Head of caudate nucleus (tissue), 42 donors: ENCODE measurements at regions not wholly inside any gene's neighbourhood (a gene's known extent, or its start where the extent isn't known, plus 50 kb on each side); places are given as distances from the start of the nearest gene placed in this dataset.
"Not testable (repeated sequence)": the region's sequence is repeated elsewhere in the genome, so short reads cannot be mapped to it uniquely, and the experiment has no call there.

Experiments used
- DNase-seq, 42 donors: peaks; one replicate each; pipeline versions ENCODE4 v3.0.0 to v3.0.0-alpha.2; 2020 to 2021; ENCODE audit warnings: mixed read lengths in 7 of 42
- intact Hi-C: fragments of 100-400 bp; cut with DNase I; formaldehyde crosslinking; loops from one replicate; pipeline ENCODE4 v1.15.0; 2022

DNA sequence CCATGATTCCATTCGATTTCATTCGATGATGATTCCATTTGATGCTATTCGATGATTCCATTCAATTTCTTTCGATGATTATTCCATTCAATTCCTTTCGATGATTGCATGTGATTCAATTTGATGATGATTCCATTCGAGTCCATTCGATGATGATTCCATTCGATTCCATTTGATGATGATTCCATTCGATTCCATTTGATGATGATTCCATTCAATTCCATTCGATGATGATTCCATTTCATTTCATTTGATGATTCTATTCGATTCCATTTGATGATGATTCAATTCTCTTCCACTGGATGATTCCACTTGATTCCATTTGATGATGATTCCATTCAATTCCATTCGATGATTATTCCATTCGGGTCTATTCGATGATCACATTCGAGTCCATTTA is 1094.1 kb downstream of the RPIA start:
- intact Hi-C loops, DNase-seq: not testable (repeated sequence)

DNA sequence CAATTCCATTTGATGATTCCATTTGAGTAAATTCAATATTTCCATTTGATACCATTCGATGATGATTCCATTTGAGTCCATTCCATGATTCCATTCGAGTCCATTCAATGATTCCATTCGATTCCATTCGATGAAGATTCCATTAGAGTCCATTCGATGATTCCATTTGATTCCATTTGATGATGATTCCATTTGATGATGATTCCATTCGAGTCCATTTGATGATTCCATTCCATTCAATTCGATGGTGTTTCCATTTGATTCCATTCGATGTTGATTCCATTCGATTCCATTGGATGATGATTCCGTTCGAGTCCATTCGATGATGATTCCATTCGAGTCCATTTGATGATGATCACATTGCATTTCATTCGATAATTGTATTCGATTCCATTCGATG is 1095.2 kb downstream of the RPIA start:
- intact Hi-C loops, result not testable (repeated sequence)

DNA sequence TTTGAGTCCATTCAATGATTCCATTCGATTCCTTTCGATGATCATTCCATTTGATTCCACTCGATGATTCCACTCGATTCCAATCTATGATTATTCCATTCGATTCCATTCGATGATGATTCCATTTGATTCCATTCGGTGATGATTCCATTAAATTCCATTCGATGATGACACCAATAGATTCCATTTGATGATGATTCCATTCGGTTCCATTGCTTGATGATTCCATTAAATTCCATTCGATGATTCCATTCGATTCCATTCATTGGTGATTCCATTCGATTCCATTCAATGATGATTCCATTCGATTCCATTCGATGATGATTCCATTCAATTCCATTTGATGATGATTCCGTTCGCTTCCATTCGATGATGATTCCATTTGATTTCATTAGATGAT is 1104.1 kb downstream of the RPIA start:
- DNase-seq, intact Hi-C loops: not testable (repeated sequence)

More for the DNA sequence above, 1095.2 kb downstream of the RPIA start:
- DNase-seq, result not testable (repeated sequence)

DNA sequence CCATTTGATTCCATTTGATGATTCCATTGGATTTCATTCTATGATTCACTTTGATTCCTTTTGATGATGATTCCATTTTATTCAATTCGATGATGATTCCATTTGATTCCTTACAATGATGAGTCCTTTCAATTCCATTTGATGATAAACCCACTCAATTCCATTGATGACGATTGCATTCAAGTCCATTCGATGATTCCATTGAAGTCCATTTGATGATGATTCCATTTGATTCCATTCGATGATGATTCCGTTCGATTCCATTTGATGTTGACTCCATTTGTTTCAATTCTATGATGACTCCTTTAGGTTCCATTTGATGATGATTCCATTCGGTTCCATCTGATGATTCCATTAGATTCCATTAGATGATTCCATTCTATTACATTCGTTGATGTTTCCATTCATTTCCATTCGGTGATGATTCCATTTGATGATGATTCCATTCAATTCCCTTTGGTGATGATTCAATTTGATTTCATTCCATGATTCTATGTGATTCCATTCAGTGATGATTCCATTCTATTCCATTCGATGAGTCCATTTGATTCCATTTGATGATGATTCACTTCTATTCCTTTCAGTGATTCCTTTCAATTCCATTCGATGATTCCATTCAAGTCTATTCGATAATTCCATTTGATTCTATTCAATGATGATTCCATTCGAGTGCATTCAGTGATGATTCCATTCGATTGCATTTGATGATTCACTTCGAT is 1106.0 kb downstream of the RPIA start:
- DNase-seq, result no peak
- intact Hi-C loops, result no loop called here

DNA sequence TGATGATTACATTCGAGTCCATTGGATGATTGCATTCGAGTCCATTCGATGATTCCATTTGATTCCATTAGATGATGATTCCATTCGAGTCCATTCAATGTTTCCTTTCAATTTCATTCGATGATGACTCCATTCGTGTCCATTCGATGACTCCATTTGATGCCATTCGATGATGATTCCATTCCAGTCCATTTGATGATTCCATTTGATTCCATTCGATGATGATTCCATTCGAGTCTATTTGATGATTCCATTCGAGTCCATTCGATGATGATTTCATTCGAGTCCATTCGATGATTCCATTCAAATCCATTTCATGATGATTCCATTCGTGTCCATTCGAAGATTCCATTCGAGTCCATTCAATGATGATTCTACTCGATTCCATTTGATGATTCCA is 1109.7 kb downstream of the RPIA start:
- DNase-seq, intact Hi-C loops: not testable (repeated sequence)

DNA sequence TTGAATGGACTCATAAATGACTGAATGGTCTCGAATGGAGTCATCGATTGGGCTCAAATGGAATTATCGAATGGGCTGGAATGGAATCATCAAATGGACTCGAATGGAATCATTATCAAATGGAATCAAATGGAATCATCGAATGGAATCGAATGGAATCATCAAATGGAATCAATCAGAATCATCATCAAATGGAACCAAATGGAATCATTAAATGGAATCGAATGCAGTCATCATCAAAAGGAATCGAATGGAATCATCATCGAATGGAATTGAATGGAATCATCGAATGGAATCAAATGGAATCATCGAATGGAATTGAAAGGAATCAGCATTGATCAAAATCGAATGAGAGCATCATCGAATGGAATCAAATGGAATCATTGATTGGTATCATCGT is 1114.9 kb downstream of the RPIA start:
- DNase-seq, intact Hi-C loops: not testable (repeated sequence)

- intact Hi-C loops, result no loop called here
- no peak for DNase-seq
These were observed 1119.8 kb downstream of the RPIA start for GRCh38 chr2:89811295-89811694.

GRCh38 chr2:89811910-89812309 is 1120.4 kb downstream of the RPIA start:
- not testable (repeated sequence) for DNase-seq

GRCh38 chr2:89814359-89814758 is 1122.9 kb downstream of the RPIA start:
- DNase-seq, intact Hi-C loops: not testable (repeated sequence)

More at GRCh38 chr2:89811910-89812309, 1120.4 kb downstream of the RPIA start:
- intact Hi-C loops, result not testable (repeated sequence)

DNA sequence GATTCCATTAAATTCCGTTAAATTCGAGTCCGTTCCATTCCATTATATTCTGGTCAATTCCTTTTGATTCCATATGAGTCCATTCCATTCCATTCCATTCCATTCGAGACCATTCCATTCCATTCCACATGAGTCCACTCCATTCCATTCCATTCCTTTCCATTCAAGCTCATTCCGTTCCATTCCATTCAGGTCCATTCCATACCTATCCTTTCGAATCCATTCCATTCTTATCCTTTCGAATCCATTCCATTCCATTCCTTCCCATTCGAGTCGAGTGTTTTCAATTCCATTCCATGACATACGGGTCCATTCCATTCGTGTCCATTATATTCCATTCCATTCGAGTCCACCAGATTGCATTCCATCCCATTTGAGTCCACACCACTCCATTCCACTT is 1127.4 kb downstream of the RPIA start:
- intact Hi-C loops, result no loop called here

GRCh38 chr2:89819809-89820208 is 1128.3 kb downstream of the RPIA start:
- intact Hi-C loops, result no loop called here
- no peak for DNase-seq

More for the DNA sequence above, 1127.4 kb downstream of the RPIA start:
- no peak for DNase-seq

- intact Hi-C loops, result no loop called here
- no peak for DNase-seq
These were observed 1128.8 kb downstream of the RPIA start for GRCh38 chr2:89820248-89820647.

GRCh38 chr2:89821455-89821945 is 1130.0 kb downstream of the RPIA start:
- no peak for DNase-seq
- intact Hi-C loops, result no loop called here

DNA sequence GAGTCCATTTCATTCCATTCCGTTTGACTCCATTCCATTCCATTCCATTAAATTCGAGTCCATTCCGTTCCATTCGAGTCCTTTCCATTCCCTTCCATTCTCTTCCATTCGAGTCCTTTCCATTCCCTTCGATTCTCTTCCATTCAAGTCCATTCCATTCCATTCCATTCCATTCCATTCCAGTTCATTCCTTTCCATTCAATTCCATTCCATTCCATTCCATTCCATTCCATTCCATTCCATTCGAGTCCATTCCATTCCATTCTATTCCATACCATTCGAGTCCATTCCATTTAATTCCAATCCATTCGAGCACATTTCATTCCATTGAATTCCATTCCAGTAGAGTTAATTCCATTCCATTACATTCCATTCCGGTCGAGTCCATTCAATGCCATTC is 1130.9 kb downstream of the RPIA start:
- DNase-seq, intact Hi-C loops: not testable (repeated sequence)

DNA sequence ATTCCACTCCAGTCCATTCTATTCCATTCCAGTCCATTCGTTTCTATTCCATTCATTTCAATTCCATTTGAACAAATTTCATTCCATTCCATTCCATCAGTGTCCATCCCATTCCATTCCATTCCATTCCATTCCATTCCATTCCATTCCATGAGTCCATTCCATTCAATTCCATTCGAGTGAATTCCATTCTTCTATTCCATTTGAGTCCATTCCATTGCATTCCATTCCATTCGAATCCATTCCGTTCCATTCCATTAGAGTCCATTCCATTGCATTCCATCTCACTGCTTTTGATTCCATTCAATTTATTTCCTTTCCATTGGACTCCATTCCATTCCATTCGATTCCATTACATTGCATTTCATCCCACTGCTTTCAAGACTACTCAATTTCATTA is 1132.1 kb downstream of the RPIA start:
- no peak for DNase-seq
- intact Hi-C loops, result no loop called here

GRCh38 chr2:89825034-89825433 is 1133.6 kb downstream of the RPIA start:
- no peak for DNase-seq
- intact Hi-C loops, result no loop called here

DNA sequence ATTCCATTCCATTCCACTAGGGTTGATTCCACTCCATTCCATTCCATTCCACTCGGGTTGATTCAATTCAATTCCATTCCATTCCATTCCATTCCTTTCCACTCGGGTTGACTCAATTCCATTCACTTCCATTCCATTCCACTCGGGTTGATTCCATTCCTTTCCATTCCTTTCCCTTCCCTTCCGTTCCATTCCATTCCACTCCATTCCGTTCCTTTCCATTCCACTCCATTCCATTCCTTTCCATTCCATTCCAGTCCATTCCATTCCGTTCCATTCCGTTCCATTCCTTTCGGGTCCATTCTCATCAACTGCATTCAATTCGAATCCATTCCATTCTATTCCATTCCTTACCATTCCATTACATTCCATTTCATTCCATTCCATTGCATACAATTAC is 1135.3 kb downstream of the RPIA start:
- intact Hi-C loops, DNase-seq: not testable (repeated sequence)

DNA sequence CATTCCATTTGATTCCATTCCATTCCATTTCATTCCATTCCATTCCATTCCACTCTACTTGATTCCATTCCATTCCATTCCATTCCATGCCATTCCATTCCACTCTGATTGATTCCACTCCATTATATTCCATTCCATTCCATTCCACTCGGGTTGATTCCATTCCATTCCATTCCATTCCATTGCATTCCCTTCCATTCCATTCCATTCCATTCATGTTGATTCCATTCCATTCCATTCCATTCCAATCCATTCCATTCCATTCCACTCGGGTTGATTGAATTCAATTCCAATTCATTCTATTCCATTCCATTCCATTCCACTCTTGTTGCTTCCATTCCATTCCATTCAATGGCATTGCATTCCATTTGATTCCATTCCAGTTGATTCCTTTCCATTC is 1136.4 kb downstream of the RPIA start:
- DNase-seq, intact Hi-C loops: not testable (repeated sequence)

GRCh38 chr2:89828416-89828815 is 1136.9 kb downstream of the RPIA start:
- intact Hi-C loops, DNase-seq: not testable (repeated sequence)

DNA sequence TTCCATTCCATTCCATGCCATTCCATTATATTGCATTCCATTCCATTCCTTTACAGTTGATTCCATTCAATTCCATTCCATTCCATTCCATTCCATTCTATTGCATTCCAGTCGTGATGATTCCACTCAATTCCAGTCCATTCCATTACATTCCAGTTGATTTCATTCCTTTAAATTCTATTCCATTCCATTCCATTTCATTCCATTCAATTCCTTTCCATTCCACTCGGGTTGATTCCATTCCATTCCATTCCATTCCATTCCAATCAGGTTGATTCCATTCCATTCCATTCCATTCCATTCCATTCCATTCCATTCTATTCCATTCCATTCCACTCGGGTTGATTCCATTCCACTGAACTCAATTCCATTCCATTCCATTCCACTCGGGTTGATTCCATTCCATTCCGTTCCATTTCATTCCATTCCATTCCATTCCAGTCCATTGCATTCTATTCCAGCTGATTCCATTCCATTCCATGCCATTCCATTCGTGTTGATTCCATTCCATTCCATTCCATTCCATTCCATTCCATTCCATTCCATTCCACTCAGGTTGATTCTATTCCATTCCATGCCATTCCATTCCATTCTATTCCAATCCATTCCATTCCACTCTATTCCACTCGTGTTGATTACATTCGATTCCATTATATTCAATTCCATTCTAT is 1137.6 kb downstream of the RPIA start:
- DNase-seq, intact Hi-C loops: not testable (repeated sequence)
